H1 (cell line): ENCODE measurements at regions not wholly inside any gene's neighbourhood (a gene's known extent, or its start where the extent isn't known, plus 50 kb on each side); places are given as distances from the start of the nearest gene placed in this dataset.

Source experiments
- YY1 ChIP-seq: IDR thresholded peaks from 2 replicates; pipeline ENCODE4 v1.6.1; 2011; ENCODE audit warnings: low read depth, mild to moderate bottlenecking, low read length
- TF ChIP-seq, protein P1 (sequence below): IDR thresholded peaks from 2 replicates; pipeline ENCODE4 v1.6.1; 2012; ENCODE audit warnings: inconsistent platforms

DNA sequence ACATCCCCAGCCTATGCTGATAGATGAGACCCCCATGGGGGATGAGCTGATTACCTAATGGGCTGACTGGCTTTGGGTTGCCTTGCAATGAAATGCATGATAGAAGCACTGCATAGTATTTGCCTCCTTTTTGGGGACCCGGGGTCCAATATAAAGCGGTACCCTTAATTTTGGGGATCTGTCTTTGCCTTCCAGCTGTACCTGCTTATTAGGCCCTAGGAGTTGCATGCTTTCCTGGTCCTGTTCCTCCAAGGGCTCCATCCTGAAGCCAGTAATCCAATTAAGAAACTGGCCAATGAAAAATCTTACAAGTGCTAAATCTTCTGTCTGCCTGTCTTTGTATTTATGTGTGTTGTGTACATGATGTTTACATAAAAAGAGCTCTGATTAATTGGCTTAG, 791.6 kb downstream of the TRIML1 start (continued):
- TF ChIP-seq, protein P1, sequence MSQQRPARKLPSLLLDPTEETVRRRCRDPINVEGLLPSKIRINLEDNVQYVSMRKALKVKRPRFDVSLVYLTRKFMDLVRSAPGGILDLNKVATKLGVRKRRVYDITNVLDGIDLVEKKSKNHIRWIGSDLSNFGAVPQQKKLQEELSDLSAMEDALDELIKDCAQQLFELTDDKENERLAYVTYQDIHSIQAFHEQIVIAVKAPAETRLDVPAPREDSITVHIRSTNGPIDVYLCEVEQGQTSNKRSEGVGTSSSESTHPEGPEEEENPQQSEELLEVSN, result no peak
- no peak for TF ChIP-seq YY1
